ENCODE measurements at regions not wholly inside any gene's neighbourhood (a gene's known extent, or its start where the extent isn't known, plus 50 kb on each side); places are given as distances from the start of the nearest gene placed in this dataset.

DNA sequence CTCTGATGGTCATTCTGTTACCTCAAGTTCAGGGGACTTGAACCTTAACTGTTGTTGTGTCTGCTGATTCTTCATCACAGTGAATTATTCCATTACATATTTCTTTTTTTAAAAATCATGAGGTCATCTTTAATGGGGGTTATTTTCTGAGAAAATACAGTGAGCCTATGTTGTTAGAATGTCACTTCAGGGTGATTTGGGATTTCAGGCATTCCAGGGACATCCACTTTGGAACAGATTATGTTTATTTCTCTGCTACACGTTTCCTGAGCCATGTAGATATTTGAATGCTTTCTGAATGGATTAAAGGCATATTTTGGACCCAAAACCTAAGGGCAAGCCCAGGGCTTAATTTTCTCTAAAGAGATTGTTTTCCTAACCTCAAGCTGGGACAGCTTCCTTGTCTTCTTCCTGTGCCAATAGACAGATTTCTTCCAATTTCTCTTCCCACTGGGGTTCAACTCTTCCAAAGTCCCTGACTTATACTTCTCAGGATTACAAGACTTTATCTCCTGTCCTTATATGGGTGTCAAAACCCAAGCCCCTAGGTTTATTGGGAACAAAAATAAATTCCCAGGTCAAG is 271.7 kb downstream of the ARHGAP12 start:
- DNase-seq (ENCODE audit: low read depth): no peak
- Histone ChIP-seq H3K36me3 (ENCODE audit: control insufficient read depth, insufficient read depth, low read length) (no peaks in the 10 kb centered on the region), H3K4me3 (ENCODE audit: low read depth, low read length) (no peak overlapping the region), H3K27me3 (ENCODE audit: control insufficient read depth, insufficient read depth, low read length) (no peaks in the 10 kb centered on the region)
- TF ChIP-seq, protein P1, sequence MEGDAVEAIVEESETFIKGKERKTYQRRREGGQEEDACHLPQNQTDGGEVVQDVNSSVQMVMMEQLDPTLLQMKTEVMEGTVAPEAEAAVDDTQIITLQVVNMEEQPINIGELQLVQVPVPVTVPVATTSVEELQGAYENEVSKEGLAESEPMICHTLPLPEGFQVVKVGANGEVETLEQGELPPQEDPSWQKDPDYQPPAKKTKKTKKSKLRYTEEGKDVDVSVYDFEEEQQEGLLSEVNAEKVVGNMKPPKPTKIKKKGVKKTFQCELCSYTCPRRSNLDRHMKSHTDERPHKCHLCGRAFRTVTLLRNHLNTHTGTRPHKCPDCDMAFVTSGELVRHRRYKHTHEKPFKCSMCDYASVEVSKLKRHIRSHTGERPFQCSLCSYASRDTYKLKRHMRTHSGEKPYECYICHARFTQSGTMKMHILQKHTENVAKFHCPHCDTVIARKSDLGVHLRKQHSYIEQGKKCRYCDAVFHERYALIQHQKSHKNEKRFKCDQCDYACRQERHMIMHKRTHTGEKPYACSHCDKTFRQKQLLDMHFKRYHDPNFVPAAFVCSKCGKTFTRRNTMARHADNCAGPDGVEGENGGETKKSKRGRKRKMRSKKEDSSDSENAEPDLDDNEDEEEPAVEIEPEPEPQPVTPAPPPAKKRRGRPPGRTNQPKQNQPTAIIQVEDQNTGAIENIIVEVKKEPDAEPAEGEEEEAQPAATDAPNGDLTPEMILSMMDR (IDR thresholded peaks at IDR 0.05; ENCODE audit: insufficient read depth, low read length, poor library complexity, severe bottlenecking): no peak

DNA sequence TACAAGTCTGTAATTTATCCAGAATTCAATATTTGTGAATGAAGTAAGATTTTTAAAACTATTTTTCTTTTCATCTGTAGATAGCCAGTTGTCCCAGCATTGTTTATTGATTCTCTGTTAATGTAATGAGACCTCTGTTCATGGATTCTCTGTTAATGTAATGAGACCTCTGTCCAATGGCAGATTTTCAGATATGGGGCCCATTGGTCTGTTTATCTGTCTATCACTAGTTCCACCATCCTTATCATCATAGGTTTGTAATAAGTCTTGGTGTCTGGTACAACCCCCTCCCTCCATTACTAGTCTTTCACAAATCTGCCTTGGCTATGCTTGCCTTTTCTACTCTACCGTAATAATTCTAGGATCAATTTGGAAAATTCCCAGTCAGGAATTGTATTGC is 276.6 kb downstream of the ARHGAP12 start:
- no peaks in the 10 kb centered on the region for H3K36me3 ChIP-seq (ENCODE audit: control insufficient read depth, insufficient read depth, low read length)
- DNase-seq (ENCODE audit: low read depth): no peak
- TF ChIP-seq, protein P1 (IDR thresholded peaks at IDR 0.05; ENCODE audit: insufficient read depth, low read length, poor library complexity, severe bottlenecking): no peak
- H3K27me3 ChIP-seq (ENCODE audit: control insufficient read depth, insufficient read depth, low read length): no peaks in the 10 kb centered on the region
- H3K4me3 ChIP-seq (ENCODE audit: low read depth, low read length): no peak overlapping the region

GRCh38 chr10:31650010-31650409 is 278.6 kb downstream of the ARHGAP12 start:
- TF ChIP-seq, protein P1 (IDR thresholded peaks at IDR 0.05; ENCODE audit: insufficient read depth, low read length, poor library complexity, severe bottlenecking): no peak
- peak; percentile 2 for DNase-seq (ENCODE audit: low read depth)
- Histone ChIP-seq H3K36me3 (ENCODE audit: control insufficient read depth, insufficient read depth, low read length) (no peaks in the 10 kb centered on the region), H3K27me3 (ENCODE audit: control insufficient read depth, insufficient read depth, low read length) (no peaks in the 10 kb centered on the region), H3K4me3 (ENCODE audit: low read depth, low read length) (no peak overlapping the region)

DNA sequence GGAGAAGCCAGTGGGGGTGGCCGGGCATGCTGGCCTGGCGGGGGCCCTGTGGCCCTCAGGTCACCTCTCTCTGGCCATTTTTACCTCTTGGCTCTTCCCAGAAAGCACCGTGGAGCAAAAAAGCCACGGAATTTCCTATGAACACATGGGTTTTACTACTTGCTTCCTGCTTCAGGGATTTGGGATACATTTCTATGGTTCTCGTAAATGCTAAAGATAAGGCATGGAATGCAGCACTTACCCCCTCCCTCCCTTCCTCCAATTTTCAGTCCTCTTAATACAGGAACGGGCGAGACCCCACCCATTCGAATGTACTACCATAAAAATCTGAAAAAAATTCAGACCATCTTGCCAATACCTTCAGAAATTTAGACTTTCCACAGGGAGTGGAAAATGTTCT is 279.7 kb downstream of the ARHGAP12 start:
- no peaks in the 10 kb centered on the region for H3K36me3 ChIP-seq (ENCODE audit: control insufficient read depth, insufficient read depth, low read length)
- no peak for DNase-seq (ENCODE audit: low read depth)
- H3K27me3 ChIP-seq (ENCODE audit: control insufficient read depth, insufficient read depth, low read length): no peaks in the 10 kb centered on the region
- H3K4me3 ChIP-seq (ENCODE audit: low read depth, low read length): no peak overlapping the region
- TF ChIP-seq, protein P1 (IDR thresholded peaks at IDR 0.05; ENCODE audit: insufficient read depth, low read length, poor library complexity, severe bottlenecking): no peak

GRCh38 chr10:31647861-31648260 is 280.8 kb downstream of the ARHGAP12 start:
- Histone ChIP-seq H3K36me3 (ENCODE audit: control insufficient read depth, insufficient read depth, low read length) (no peaks in the 10 kb centered on the region), H3K4me3 (ENCODE audit: low read depth, low read length) (no peak overlapping the region), H3K27me3 (ENCODE audit: control insufficient read depth, insufficient read depth, low read length) (no peaks in the 10 kb centered on the region)
- TF ChIP-seq, protein P1 (IDR thresholded peaks at IDR 0.05; ENCODE audit: insufficient read depth, low read length, poor library complexity, severe bottlenecking): no peak
- no peak for DNase-seq (ENCODE audit: low read depth)

DNA sequence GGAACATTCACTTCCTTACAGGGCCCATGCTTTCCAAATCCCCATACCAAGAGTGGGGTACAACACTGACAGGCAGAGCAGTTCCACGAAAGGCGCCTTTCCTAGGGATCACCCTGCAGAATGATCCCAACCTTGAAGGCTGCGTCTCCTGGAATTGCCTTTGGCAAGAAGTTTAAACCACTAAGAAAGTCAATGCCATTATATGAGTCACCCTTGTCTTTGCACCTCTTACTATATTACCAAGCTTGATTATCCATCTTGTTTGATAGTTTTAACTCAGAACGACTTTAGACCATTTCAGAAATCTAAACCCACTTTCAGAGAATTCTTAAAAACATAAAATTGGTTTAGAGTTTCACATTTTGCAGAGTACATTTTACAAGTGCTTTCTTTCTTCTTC is 282.1 kb downstream of the ARHGAP12 start:
- Histone ChIP-seq H3K27me3 (ENCODE audit: control insufficient read depth, insufficient read depth, low read length) (no peaks in the 10 kb centered on the region), H3K4me3 (ENCODE audit: low read depth, low read length) (no peak overlapping the region), H3K36me3 (ENCODE audit: control insufficient read depth, insufficient read depth, low read length) (no peaks in the 10 kb centered on the region)
- TF ChIP-seq, protein P1 (IDR thresholded peaks at IDR 0.05; ENCODE audit: insufficient read depth, low read length, poor library complexity, severe bottlenecking): no peak
- DNase-seq (ENCODE audit: low read depth): no peak

Measured in kidney epithelial cell (primary cell).